Body of pancreas (tissue), 4 donors: ENCODE measurements at regions not wholly inside any gene's neighbourhood (a gene's known extent, or its start where the extent isn't known, plus 50 kb on each side); places are given as distances from the start of the nearest gene placed in this dataset.

ENCODE experiments used
- ATAC-seq: fragments of 150-250 bp; one replicate; pipeline ENCODE4 v1.9.1; 2016
- DNase-seq, 4 donors: peaks; one replicate each; pipeline ENCODE4 v3.0.0-alpha.2; 2019
- H3K27ac ChIP-seq, 4 donors: fragments of 200-600 bp; sonication (generic); 1 replicate in 3 of 4; 2 replicates in 1 of 4; pipeline versions ENCODE4 v1.5.1 to v1.6.1; 2016 to 2019; ENCODE audit warnings: mild to moderate bottlenecking in 1 of 4, mixed read lengths in 1 of 4, moderate library complexity in 1 of 4
- H3K27me3 ChIP-seq, 2 donors: fragments of 200-600 bp; sonication (generic); one replicate each; pipeline ENCODE4 v1.6.0; 2016; ENCODE audit warnings: mild to moderate bottlenecking in 1 of 2
- H3K36me3 ChIP-seq, 2 donors: fragments of 200-600 bp; sonication (generic); replicated peaks in 1 of 2; 2 replicates each; pipeline ENCODE4 v1.5.1; 2016; ENCODE audit warnings: low read depth in 2 of 2; ENCODE audit not compliant: insufficient read depth in 1 of 2
- H3K4me1 ChIP-seq: fragments of 200-600 bp; sonication (generic); one replicate; pipeline ENCODE4 v1.6.0; 2016
- H3K4me3 ChIP-seq, 2 donors: fragments of 200-600 bp; sonication (generic); 1 replicate in 1 of 2; 2 replicates in 1 of 2; pipeline ENCODE4 v1.5.1; 2016 to 2019
- H3K9me3 ChIP-seq, 3 donors: fragments of 200-600 bp; sonication (generic); 1 replicate in 2 of 3; 2 replicates in 1 of 3; pipeline ENCODE4 v1.5.1; 2016
- CTCF ChIP-seq, 7 experiments: fragments of 450-650 bp in 4 of 7; fragments of 200-600 bp in 3 of 7; sonication (generic) in 3 of 7; IDR thresholded peaks; one replicate each; pipeline ENCODE4 v1.5.1; 2016 to 2019; ENCODE audit warnings: antibody characterized with exemption in 7 of 7
- POLR2A ChIP-seq, 3 donors: fragments of 450-650 bp; IDR thresholded peaks; one replicate each; pipeline ENCODE4 v1.6.1; 2016; ENCODE audit warnings: antibody characterized with exemption in 3 of 3, mild to moderate bottlenecking in 2 of 3
- WGBS, 2 donors: methylation state at CpG; one replicate each; pipeline ENCODE4 v1.1.5; 2017; 5-methylcytosine and 5-hydroxymethylcytosine counted together
- intact Hi-C: fragments of 100-400 bp; cut with DNase I; formaldehyde crosslinking; loops from one replicate; pipeline ENCODE4 v1.15.1; 2023

- Histone ChIP-seq H3K27ac (no peak overlapping the region), H3K36me3 (no peaks in the 10 kb centered on the region), H3K4me1 (no peaks in the 10 kb centered on the region), H3K27me3 (no peaks in the 10 kb centered on the region), H3K4me3 (no peak overlapping the region), H3K9me3 (no peaks in the 10 kb centered on the region)
- no peak for TF ChIP-seq POLR2A (IDR thresholded peaks at IDR 0.05)
- no peak for TF ChIP-seq CTCF (IDR thresholded peaks at IDR 0.05)
- intact Hi-C loops, result no loop called here
- ATAC-seq (no peak), DNase-seq (no peak)
- 76 to 79% methylated on average over 9 of the region's 9 CpGs for WGBS, 2 donors
These were observed 143.7 kb downstream of the SP3 start for GRCh38 chr2:173821451-173821850.

GRCh38 chr2:173822889-173823542 is 142.2 kb downstream of the SP3 start:
- Histone ChIP-seq H3K4me1 (no peaks in the 10 kb centered on the region), H3K4me3 (no peak overlapping the region), H3K9me3 (no peaks in the 10 kb centered on the region), H3K36me3 (no peaks in the 10 kb centered on the region), H3K27ac (no peak overlapping the region), H3K27me3 (no peaks in the 10 kb centered on the region)
- TF ChIP-seq POLR2A (IDR thresholded peaks at IDR 0.05), result no peak
- no peak for TF ChIP-seq CTCF (IDR thresholded peaks at IDR 0.05)
- no peak for ATAC-seq
- intact Hi-C loops, result no loop called here
- 78 to 81% methylated on average over 6 of the region's 6 CpGs for WGBS, 2 donors
- DNase-seq, result no peak

GRCh38 chr2:173823543-173823939 is 141.6 kb downstream of the SP3 start:
- Histone ChIP-seq H3K9me3 (no peaks in the 10 kb centered on the region), H3K4me3 (no peak overlapping the region), H3K27me3 (no peaks in the 10 kb centered on the region), H3K4me1 (no peaks in the 10 kb centered on the region), H3K27ac (no peak overlapping the region), H3K36me3 (no peaks in the 10 kb centered on the region)
- TF ChIP-seq POLR2A (IDR thresholded peaks at IDR 0.05) (no peak), CTCF (IDR thresholded peaks at IDR 0.05) (no peak)
- 79 to 86% methylated on average over 4 of the region's 4 CpGs for WGBS, 2 donors
- DNase-seq (no peak), ATAC-seq (no peak)
- intact Hi-C loops, result no loop called here

- intact Hi-C loops, result no loop called here
- no peaks in the 10 kb centered on the region for H3K9me3 ChIP-seq
- H3K4me1 ChIP-seq, result peaks cover 3% of the 10 kb centered on the region
- no peak overlapping the region for H3K4me3 ChIP-seq
- no peaks in the 10 kb centered on the region for H3K36me3 ChIP-seq
- DNase-seq, result no peak
- no peak for TF ChIP-seq CTCF (IDR thresholded peaks at IDR 0.05)
- TF ChIP-seq POLR2A (IDR thresholded peaks at IDR 0.05), result no peak
- no peak for ATAC-seq
- 66% methylated on average over 9 of the region's 9 CpGs for WGBS, 2 donors
- no peaks in the 10 kb centered on the region for H3K27me3 ChIP-seq
- H3K27ac ChIP-seq, result no peak overlapping the region
These were observed 136.7 kb downstream of the SP3 start for GRCh38 chr2:173828189-173829142.
